Neural progenitor cell (in vitro differentiated cells): ENCODE measurements at regions not wholly inside any gene's neighbourhood (a gene's known extent, or its start where the extent isn't known, plus 50 kb on each side); places are given as distances from the start of the nearest gene placed in this dataset.

Experiments used
- EZH2 ChIP-seq: fragments of 200-600 bp; sonication (generic); IDR thresholded peaks from 2 replicates; pipeline ENCODE4 v1.6.1; 2017; ENCODE audit warnings: antibody characterized with exemption, mild to moderate bottlenecking, moderate library complexity
- EZH2phosphoT487 ChIP-seq: fragments of 200-600 bp; sonication (generic); IDR thresholded peaks from 2 replicates; pipeline ENCODE4 v1.6.1; 2017; ENCODE audit warnings: antibody characterized with exemption
- TF ChIP-seq, protein P1 (sequence below): fragments of 200-600 bp; sonication (generic); IDR thresholded peaks from 2 replicates; pipeline ENCODE4 v1.5.1; 2017; ENCODE audit warnings: antibody characterized with exemption, mild to moderate bottlenecking

DNA sequence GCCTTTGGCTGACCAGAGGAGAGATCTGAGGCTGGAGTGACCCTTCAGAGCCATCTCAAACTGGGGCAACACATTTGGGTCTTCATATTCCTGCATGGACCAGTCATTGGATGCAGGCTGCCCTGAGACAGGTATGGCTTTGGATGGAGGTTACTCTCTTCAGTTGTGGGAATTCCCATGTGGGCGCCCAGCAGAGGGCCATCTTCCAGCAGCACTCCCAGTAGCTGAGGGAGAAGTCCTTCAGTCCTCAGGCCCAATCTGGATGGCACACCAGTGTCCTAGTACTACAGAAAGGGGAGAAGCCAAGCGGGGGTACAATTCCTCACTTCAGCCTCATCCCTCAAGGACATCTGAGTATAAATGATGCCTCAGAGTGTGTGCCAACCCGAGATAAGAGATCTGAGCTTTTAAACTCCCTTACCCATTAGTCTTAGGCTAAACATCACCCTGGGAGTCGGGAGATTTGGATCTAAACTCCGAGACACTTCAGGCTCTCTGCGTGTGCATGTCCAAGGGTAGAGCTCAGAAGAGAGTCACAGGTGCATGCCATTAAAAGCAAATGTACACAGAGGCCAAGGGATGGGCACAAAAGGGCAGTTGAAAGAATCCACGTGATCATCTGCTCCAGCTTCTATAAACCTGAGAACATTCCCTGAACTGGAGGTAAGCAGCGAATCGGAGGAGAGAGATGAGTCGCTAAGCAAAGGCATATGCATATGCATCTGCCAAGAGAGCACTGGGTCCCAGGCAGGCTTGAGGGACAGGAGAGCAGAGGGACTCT, 204.6 kb downstream of the CD83 start:
- TF ChIP-seq, protein P1, sequence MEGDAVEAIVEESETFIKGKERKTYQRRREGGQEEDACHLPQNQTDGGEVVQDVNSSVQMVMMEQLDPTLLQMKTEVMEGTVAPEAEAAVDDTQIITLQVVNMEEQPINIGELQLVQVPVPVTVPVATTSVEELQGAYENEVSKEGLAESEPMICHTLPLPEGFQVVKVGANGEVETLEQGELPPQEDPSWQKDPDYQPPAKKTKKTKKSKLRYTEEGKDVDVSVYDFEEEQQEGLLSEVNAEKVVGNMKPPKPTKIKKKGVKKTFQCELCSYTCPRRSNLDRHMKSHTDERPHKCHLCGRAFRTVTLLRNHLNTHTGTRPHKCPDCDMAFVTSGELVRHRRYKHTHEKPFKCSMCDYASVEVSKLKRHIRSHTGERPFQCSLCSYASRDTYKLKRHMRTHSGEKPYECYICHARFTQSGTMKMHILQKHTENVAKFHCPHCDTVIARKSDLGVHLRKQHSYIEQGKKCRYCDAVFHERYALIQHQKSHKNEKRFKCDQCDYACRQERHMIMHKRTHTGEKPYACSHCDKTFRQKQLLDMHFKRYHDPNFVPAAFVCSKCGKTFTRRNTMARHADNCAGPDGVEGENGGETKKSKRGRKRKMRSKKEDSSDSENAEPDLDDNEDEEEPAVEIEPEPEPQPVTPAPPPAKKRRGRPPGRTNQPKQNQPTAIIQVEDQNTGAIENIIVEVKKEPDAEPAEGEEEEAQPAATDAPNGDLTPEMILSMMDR = peak; percentile 34
- TF ChIP-seq EZH2 (no peak), EZH2phosphoT487 (no peak)
